ENCODE measurements at regions not wholly inside any gene's neighbourhood (a gene's known extent, or its start where the extent isn't known, plus 50 kb on each side); places are given as distances from the start of the nearest gene placed in this dataset.

DNA sequence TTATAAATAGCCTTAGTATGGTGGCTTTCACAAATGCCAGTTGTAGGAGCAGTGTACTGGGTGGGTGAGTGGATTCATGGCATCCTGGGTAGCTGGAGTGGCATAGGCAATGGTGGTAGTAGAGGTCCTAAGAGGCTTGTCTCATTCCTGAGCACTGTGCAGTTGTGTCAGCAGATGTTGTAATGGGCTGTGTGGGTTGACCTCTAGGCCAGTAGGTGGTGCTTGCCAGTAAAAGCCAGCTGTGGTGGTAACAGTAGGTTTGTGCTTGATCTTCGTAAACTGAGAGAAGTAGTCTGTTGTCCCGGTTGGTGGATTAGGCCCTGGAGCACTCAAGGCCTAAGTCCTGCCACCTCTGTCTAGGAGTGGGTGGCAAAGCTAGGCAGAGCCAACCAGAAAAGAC lies 149.7 kb upstream of the SUCLG2 start:
- TF ChIP-seq, protein P1, sequence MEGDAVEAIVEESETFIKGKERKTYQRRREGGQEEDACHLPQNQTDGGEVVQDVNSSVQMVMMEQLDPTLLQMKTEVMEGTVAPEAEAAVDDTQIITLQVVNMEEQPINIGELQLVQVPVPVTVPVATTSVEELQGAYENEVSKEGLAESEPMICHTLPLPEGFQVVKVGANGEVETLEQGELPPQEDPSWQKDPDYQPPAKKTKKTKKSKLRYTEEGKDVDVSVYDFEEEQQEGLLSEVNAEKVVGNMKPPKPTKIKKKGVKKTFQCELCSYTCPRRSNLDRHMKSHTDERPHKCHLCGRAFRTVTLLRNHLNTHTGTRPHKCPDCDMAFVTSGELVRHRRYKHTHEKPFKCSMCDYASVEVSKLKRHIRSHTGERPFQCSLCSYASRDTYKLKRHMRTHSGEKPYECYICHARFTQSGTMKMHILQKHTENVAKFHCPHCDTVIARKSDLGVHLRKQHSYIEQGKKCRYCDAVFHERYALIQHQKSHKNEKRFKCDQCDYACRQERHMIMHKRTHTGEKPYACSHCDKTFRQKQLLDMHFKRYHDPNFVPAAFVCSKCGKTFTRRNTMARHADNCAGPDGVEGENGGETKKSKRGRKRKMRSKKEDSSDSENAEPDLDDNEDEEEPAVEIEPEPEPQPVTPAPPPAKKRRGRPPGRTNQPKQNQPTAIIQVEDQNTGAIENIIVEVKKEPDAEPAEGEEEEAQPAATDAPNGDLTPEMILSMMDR (conservative IDR thresholded peaks at IDR 0.05; ENCODE audit: low read length) = no peak
- H3K4me3 ChIP-seq (ENCODE audit: low read length) = no peak overlapping the region
- DNase-seq (ENCODE audit: low read depth) = no peak

DNA sequence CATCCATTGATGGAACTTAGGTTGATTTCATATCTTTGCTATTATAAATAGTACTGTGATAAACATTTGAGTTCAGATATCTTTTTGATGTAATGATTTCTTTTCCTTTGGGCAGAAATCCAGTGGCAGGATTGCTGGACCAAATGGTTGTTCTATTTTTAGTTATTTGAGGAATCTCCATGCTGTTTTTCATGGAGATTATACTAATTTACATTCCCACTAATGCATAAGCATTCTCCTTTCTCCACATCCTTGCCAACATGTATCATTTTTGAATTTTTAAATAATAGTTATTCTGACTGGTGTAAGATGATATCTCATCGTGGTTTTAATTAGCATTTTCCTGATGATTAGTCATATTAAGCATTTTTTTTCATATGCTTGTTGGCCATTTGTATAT lies 144.0 kb upstream of the SUCLG2 start:
- DNase-seq (ENCODE audit: low read depth) = no peak
- TF ChIP-seq, protein P1 (conservative IDR thresholded peaks at IDR 0.05; ENCODE audit: low read length) = no peak
- H3K4me3 ChIP-seq (ENCODE audit: low read length) = no peak overlapping the region

DNA sequence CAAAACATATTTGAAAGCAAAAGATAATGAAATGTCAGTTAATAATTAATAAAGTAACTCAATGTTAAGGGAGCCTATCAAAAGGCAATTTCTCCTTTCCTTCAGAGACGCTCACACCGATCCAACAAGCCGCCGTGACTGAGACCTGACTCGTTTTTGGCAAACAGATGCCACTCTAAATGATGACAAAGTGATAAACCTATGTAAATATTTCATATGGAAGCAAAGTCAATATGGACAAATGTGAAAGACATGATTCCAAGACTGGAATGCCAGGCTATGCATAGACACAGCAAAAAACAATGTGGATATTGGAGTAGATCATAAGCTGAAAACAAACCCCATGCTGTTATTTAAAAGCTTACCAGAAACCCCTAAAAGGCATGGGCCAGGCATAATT lies 137.2 kb upstream of the SUCLG2 start:
- DNase-seq (ENCODE audit: low read depth) = no peak
- TF ChIP-seq, protein P1 (conservative IDR thresholded peaks at IDR 0.05; ENCODE audit: low read length) = no peak
- H3K4me3 ChIP-seq (ENCODE audit: low read length) = no peak overlapping the region

DNA sequence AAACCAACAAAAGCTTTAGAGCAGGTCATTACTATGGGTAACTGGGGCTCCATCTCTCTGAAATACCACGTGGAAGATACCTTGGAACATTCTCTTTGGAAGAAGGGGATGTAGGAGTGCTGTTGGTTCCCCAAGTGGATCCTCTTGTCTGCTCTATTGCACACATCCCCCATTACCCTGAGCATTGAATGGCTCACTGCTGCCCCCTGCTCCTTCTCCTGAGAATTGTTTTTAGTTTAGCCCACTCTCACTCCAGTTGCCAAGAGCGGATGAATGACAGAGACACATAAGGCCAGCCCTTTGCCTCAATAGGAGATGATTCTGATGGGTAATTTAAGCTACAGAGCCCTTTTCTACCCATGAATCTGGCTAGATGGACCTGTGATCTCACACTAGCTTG lies 135.6 kb upstream of the SUCLG2 start:
- DNase-seq (ENCODE audit: low read depth) = peak; percentile 49
- TF ChIP-seq, protein P1 (conservative IDR thresholded peaks at IDR 0.05; ENCODE audit: low read length) = peak; percentile 84
- no peak overlapping the region for H3K4me3 ChIP-seq (ENCODE audit: low read length)

DNA sequence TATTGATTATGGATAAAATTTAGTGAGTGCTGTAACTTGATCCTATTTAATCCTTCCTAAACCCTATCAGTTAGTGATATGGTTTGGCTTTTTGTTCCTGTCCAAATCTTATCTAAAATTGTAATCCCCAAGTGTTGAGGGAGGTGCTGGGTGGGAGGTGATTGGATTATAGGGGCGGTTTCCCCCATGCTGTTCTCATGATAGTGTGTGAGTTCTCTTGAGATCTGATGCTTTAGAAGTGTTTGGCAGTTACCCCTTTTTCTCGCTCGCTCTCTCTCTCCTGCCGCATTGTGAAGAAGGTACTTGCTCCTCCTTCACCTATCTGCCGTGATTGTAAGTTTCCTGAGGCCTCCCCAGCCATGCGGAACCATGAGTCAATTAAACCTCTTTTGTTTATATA lies 134.0 kb upstream of the SUCLG2 start:
- DNase-seq (ENCODE audit: low read depth) = no peak
- TF ChIP-seq, protein P1 (conservative IDR thresholded peaks at IDR 0.05; ENCODE audit: low read length) = no peak
- H3K4me3 ChIP-seq (ENCODE audit: low read length) = no peak overlapping the region

DNA sequence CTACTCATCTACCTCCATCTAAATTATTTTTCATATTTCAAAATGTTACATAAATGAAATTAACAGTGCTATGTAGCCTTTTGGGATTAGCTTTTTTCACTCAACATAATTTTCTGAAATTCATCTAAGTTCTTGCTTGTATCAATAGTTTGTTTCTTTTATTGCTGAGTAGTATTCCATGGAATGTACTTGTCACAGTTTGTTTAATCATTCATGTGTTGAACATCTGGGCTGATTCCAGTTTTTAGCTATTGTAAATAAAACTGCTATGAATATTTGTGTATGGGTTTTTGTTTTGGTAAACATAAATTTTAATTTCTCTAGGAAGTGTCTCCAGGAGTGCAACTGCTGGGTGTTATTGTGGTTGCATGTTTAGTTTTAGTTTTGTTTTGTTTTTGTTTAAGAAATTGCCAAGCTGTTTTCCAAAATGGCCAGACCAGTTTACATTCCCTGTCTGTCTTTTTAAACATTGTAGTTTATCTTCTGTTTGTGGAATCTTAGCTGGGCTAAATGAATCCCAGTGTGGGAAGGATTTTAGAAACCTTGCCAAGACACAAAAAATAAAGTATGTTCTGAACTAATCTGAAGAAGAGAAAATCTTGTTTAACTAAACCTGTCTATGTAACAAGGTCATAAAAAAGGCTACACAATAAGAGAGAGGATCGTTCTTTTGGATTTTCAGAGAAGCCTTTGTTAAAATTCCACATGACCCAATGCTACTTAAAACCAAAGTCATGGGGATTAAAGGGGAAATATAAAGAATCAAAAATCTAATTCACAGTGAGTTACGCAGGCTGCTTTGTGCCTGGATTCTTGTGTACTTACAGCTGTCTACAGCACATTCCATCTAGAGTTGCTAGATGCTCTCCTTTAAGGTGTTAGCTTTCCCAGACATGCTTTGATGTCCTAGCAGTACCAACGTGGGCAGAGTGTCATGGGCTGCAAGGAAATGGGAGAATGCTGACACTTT lies 129.2 kb upstream of the SUCLG2 start:
- TF ChIP-seq, protein P1 (conservative IDR thresholded peaks at IDR 0.05; ENCODE audit: low read length) = no peak
- peak; percentile 2 for DNase-seq (ENCODE audit: low read depth)
- no peak overlapping the region for H3K4me3 ChIP-seq (ENCODE audit: low read length)

DNA sequence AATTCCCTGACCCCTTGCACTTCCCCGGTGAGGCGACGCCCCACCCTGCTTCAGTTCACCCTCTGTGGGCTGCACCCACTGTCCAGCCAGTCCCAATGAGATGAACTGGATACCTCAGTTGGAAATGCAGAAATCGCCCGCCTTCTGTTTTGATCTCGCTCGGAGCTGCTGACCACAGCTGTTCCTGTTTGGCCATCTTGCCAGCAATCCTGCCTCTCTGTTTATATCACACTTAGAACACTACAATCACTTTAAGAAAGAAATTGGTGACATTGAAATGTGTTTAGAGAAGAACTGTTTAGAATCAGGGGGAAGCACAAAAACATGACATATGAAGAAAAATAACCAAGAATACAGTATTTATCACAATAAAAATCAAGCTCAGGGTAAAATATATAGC lies 127.5 kb upstream of the SUCLG2 start:
- H3K4me3 ChIP-seq (ENCODE audit: low read length) = no peak overlapping the region
- TF ChIP-seq, protein P1 (conservative IDR thresholded peaks at IDR 0.05; ENCODE audit: low read length) = no peak
- DNase-seq (ENCODE audit: low read depth) = no peak
